KMS-11 (cell line): ENCODE measurements at regions not wholly inside any gene's neighbourhood (a gene's known extent, or its start where the extent isn't known, plus 50 kb on each side); places are given as distances from the start of the nearest gene placed in this dataset.

ENCODE experiments used
- H2AFZ ChIP-seq: fragments of 200-600 bp; sonication (generic); 2 replicates; pipeline ENCODE4 v1.6.1; 2016; ENCODE audit warnings: antibody characterized with exemption, mixed run types, low read depth
- H3K27ac ChIP-seq: fragments of 200-600 bp; sonication (generic); 2 replicates; pipeline ENCODE4 v1.6.1; 2016; ENCODE audit warnings: mild to moderate bottlenecking, mixed run types
- H3K27me3 ChIP-seq: fragments of 200-600 bp; sonication (generic); 2 replicates; pipeline ENCODE4 v1.6.1; 2017; ENCODE audit warnings: mild to moderate bottlenecking, low read depth, mixed run types, moderate library complexity; ENCODE audit not compliant: insufficient read depth
- H3K36me3 ChIP-seq: fragments of 200-600 bp; sonication (generic); 2 replicates; pipeline ENCODE4 v1.6.1; 2017; ENCODE audit warnings: mild to moderate bottlenecking, mixed run types; ENCODE audit not compliant: insufficient read depth
- H3K4me1 ChIP-seq: fragments of 200-600 bp; sonication (generic); 2 replicates; pipeline ENCODE4 v1.6.1; 2016; ENCODE audit warnings: mild to moderate bottlenecking, low read depth, mixed run types; ENCODE audit not compliant: poor library complexity, severe bottlenecking
- H3K4me2 ChIP-seq: fragments of 200-600 bp; sonication (generic); 2 replicates; pipeline ENCODE4 v1.7.0; 2016; ENCODE audit warnings: mild to moderate bottlenecking, mixed run types
- H3K4me3 ChIP-seq: fragments of 200-600 bp; sonication (generic); IDR thresholded peaks from 2 replicates; pipeline ENCODE4 v1.6.1; 2017; ENCODE audit warnings: low read depth, low read length, mixed read lengths; ENCODE audit not compliant: insufficient read depth
- H3K79me2 ChIP-seq: fragments of 200-600 bp; sonication (generic); 2 replicates; pipeline ENCODE4 v1.6.1; 2016; ENCODE audit warnings: low read depth, mixed run types; ENCODE audit not compliant: insufficient read depth
- H3K9ac ChIP-seq: fragments of 200-600 bp; sonication (generic); 2 replicates; pipeline ENCODE4 v1.6.1; 2016; ENCODE audit warnings: mild to moderate bottlenecking, mixed run types
- H4K20me1 ChIP-seq: fragments of 200-600 bp; sonication (generic); 2 replicates; pipeline ENCODE4 v1.6.1; 2016; ENCODE audit warnings: mild to moderate bottlenecking, mixed run types; ENCODE audit not compliant: insufficient read depth
- TF ChIP-seq, protein P1 (sequence below): fragments of 200-600 bp; sonication (generic); conservative IDR thresholded peaks from 2 replicates; pipeline ENCODE4 v1.6.1; 2017; ENCODE audit warnings: low read depth, mild to moderate bottlenecking, antibody characterized with exemption, low read length, moderate library complexity, mixed read lengths

DNA sequence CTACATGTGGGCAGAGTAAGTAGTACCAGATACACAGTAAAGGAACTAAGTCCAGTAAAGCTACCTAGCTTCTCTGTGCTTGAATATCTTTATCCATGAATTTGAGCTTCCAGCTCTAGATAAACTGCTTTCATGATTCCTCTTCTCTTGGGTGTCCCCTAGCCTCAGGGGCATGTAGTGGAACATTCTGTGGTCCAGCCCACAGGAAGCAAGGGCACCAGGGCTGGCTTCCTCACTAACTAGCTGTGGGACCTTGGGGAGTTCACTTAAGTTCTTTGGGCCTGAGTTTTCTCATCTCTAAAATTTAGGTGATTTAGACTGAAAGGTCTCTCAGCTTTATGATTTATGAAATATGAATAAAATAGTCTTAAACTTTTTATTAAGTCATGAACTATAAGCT lies 185.7 kb downstream of the KATNAL1 start:
- Histone ChIP-seq H4K20me1 (no peaks in the 10 kb centered on the region), H3K9ac (no peak overlapping the region), H3K27ac (no peak overlapping the region), H3K4me2 (no peak overlapping the region), H3K4me3 (no peak overlapping the region), H3K36me3 (no peaks in the 10 kb centered on the region), H3K27me3 (no peaks in the 10 kb centered on the region), H3K4me1 (peaks cover 16% of the 10 kb centered on the region), H2AFZ (no peak overlapping the region), H3K79me2 (no peaks in the 10 kb centered on the region)
- TF ChIP-seq, protein P1, sequence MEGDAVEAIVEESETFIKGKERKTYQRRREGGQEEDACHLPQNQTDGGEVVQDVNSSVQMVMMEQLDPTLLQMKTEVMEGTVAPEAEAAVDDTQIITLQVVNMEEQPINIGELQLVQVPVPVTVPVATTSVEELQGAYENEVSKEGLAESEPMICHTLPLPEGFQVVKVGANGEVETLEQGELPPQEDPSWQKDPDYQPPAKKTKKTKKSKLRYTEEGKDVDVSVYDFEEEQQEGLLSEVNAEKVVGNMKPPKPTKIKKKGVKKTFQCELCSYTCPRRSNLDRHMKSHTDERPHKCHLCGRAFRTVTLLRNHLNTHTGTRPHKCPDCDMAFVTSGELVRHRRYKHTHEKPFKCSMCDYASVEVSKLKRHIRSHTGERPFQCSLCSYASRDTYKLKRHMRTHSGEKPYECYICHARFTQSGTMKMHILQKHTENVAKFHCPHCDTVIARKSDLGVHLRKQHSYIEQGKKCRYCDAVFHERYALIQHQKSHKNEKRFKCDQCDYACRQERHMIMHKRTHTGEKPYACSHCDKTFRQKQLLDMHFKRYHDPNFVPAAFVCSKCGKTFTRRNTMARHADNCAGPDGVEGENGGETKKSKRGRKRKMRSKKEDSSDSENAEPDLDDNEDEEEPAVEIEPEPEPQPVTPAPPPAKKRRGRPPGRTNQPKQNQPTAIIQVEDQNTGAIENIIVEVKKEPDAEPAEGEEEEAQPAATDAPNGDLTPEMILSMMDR = no peak

DNA sequence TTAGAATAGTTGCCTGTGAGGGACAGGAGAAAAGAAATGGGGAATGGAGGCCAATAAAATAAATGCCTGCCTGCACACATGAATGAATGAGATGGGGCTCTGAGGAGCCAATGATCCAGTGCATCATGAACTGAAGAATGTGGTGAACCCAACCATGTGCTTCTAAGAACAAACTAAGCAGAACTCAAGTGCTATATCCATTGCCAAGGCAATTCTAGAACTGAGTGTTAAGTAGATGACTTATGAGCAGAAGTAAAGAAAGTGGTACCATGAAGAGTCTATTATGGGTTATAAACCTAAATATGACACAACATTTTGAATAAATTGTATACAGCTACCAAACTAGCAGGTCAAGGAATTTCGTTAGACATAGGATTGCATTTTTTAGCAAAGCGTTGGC lies 186.1 kb downstream of the KATNAL1 start:
- no peaks in the 10 kb centered on the region for H4K20me1 ChIP-seq
- TF ChIP-seq, protein P1 = no peak
- H3K79me2 ChIP-seq = no peaks in the 10 kb centered on the region
- H3K9ac ChIP-seq = no peak overlapping the region
- H3K4me2 ChIP-seq = no peak overlapping the region
- no peaks in the 10 kb centered on the region for H3K27me3 ChIP-seq
- no peak overlapping the region for H2AFZ ChIP-seq
- no peak overlapping the region for H3K4me3 ChIP-seq
- H3K4me1 ChIP-seq = peaks cover 16% of the 10 kb centered on the region
- no peak overlapping the region for H3K27ac ChIP-seq
- no peaks in the 10 kb centered on the region for H3K36me3 ChIP-seq

DNA sequence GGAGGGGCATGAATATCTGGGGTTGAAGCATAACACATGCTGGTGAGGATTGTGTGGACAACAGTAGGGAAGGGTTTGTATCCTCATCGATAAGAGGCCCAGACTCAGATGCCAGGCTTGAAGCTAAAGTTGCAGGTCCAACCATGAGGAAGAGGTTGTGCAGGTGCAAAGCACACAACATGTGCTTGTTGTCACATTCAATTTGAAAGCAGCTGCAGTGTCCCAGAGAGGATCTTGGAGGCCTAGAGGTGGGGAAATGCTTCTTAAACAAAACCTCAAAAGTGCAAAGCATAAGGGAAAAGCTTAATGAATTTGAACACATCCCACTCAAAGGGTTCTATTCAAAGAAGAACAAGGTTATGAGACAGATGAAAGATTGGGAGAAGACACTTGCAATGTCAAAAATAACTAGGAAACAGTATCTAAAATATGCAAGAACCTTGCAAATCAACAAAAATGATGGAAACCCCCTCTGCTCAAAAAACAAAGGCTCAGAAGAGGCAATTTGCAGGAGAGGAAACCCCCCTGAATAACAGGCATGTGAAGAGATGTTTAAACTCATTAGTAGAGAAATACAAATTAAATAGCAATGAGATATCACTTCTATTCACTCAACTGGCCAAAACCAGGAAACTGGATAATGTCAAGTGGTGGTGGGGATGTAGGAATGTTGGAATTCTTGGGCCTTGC lies 187.1 kb downstream of the KATNAL1 start:
- no peaks in the 10 kb centered on the region for H3K79me2 ChIP-seq
- no peaks in the 10 kb centered on the region for H3K27me3 ChIP-seq
- TF ChIP-seq, protein P1 = no peak
- no peaks in the 10 kb centered on the region for H4K20me1 ChIP-seq
- peaks cover 16% of the 10 kb centered on the region for H3K4me1 ChIP-seq
- H3K4me3 ChIP-seq = no peak overlapping the region
- no peaks in the 10 kb centered on the region for H3K36me3 ChIP-seq
- H2AFZ ChIP-seq = no peak overlapping the region
- no peak overlapping the region for H3K9ac ChIP-seq
- peak overlapping the region; percentile 13; the same call in 1 of the 2 replicates for H3K4me2 ChIP-seq
- H3K27ac ChIP-seq = no peak overlapping the region

DNA sequence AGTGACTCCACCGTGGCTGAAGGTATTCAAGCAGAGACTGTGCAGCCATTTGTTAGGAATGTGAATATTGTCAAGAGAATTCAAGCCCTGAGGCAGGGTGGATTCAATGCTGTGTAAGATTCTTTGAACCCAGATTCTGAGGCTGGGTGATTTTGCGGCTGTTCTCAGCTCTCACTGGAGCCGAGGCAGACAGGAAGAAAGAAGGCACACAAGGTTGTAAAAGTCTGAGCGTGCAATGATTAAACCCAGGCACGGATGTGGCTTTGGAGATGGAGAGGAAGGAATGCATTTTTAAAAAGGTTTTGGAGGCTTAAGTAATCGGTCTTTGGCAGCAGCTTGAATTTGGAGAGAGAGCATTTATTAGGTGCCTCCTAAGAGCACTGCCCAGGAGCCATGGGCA lies 187.9 kb downstream of the KATNAL1 start:
- Histone ChIP-seq H3K9ac (no peak overlapping the region), H3K4me2 (no peak overlapping the region), H4K20me1 (no peaks in the 10 kb centered on the region), H3K4me3 (no peak overlapping the region), H3K27me3 (no peaks in the 10 kb centered on the region), H3K79me2 (no peaks in the 10 kb centered on the region), H3K4me1 (peaks cover 16% of the 10 kb centered on the region), H3K27ac (no peak overlapping the region), H2AFZ (no peak overlapping the region), H3K36me3 (no peaks in the 10 kb centered on the region)
- TF ChIP-seq, protein P1 = no peak
